ENCODE measurements at regions not wholly inside any gene's neighbourhood (a gene's known extent, or its start where the extent isn't known, plus 50 kb on each side); places are given as distances from the start of the nearest gene placed in this dataset.

DNA sequence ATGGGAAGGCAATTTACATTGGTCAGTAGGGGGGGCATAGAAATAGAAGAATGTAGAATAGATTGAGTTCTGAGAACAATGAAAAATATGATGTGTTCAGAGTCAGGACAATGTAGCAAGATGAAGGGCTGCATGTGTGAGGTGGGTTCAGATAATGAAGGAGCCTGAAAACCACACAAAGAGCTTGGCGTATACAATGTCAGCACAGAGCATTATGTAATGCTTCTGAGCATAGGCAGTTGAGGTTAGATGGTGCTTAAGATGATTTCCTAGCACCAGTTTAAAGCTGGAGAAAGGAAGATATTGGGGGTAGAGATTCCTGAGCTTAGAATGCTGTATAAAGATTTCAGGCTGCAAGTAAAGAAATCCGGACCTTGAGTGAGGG is 202.0 kb upstream of the SNX7 start:
- no peaks in the 10 kb centered on the region for H3K36me3 ChIP-seq (ENCODE audit: control insufficient read depth, insufficient read depth, low read length)
- WGBS, 2 experiments (ENCODE audit: insufficient coverage in 2 of 2), result 94 to 95% methylated on average over 2 of the region's 2 CpGs
- H3K4me1 ChIP-seq (ENCODE audit: control insufficient read depth, insufficient read depth, low read length, poor library complexity, severe bottlenecking), result no peaks in the 10 kb centered on the region
- no peak overlapping the region for H3K4me3 ChIP-seq (ENCODE audit: extremely low read depth, insufficient read depth, low read length, poor library complexity, severe bottlenecking)
- H3K27ac ChIP-seq (ENCODE audit: low read depth, low read length, severe bottlenecking), result no peak overlapping the region
- H3K9me3 ChIP-seq (ENCODE audit: control insufficient read depth, low read length), result no peaks in the 10 kb centered on the region

DNA sequence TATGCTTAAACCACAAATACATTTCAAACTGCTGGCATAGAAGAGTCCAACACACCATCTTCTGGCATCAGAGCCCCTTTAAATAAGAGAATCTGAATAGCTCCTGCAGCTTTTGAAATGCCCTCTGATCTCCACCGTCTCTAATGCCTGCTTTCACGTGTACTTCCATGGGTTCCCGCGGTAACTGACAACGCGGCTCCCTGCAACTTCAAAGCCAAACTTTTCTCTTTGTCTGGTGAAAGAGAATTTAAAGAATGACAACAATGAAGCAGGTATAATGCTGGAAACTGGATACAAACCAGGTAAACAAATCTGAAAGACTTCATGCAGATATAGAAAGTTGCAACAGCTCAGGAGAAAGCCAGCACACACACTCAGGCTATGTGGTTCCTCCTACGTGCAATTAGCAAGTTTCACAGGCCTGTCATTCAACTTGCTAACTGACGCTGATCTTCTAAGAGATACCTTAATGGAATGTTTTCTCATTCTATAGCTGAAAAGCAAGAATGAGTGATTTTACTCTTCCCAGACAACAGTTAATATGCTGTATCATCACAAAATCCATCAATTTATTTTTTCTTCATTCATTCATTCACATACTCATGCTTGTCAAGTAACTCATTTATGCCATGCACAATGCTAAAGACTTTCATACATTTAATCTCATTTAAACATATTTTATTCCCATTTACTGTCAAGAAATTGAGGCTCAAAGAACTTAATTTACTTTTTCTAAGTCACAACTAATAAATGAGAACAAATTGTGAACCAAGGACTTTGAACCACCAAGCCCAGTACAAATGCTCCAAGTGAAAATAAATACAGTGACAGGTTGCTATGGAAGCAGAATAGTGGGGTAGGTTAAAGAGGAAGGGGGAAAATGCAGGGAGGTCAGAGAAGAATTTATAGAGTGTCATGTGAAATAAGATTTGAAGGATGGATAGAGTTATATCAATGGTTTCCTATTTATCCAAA is 202.7 kb upstream of the SNX7 start:
- Histone ChIP-seq H3K4me1 (ENCODE audit: control insufficient read depth, insufficient read depth, low read length, poor library complexity, severe bottlenecking) (no peaks in the 10 kb centered on the region), H3K9me3 (ENCODE audit: control insufficient read depth, low read length) (no peaks in the 10 kb centered on the region), H3K27ac (ENCODE audit: low read depth, low read length, severe bottlenecking) (no peak overlapping the region), H3K36me3 (ENCODE audit: control insufficient read depth, insufficient read depth, low read length) (no peaks in the 10 kb centered on the region), H3K4me3 (ENCODE audit: extremely low read depth, insufficient read depth, low read length, poor library complexity, severe bottlenecking) (no peak overlapping the region)
- 26 to 32% methylated on average over 2 to 5 of the region's 8 CpGs for WGBS, 2 experiments (ENCODE audit: insufficient coverage in 2 of 2)

DNA sequence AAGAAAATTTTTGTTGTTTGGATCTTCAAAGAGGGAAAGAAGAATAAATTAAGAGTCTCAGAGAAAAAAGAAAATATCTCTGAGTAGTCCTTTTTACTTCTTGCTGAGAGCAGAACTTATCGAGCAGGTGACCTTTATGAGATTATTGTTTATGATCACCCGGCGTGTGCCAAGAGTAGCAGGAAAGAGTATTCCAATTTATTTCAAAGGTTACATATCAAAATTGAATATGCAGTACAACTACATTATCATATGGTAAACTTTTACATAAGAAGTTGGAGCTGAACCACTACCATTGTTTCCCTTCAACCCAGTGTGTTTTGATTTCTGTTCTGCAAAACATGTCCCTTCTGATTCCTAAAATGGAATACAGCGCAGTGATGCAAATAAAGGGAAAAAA is 204.3 kb upstream of the SNX7 start:
- Histone ChIP-seq H3K9me3 (ENCODE audit: control insufficient read depth, low read length) (no peaks in the 10 kb centered on the region), H3K36me3 (ENCODE audit: control insufficient read depth, insufficient read depth, low read length) (no peaks in the 10 kb centered on the region), H3K27ac (ENCODE audit: low read depth, low read length, severe bottlenecking) (no peak overlapping the region), H3K4me1 (ENCODE audit: control insufficient read depth, insufficient read depth, low read length, poor library complexity, severe bottlenecking) (no peaks in the 10 kb centered on the region), H3K4me3 (ENCODE audit: extremely low read depth, insufficient read depth, low read length, poor library complexity, severe bottlenecking) (no peak overlapping the region)
- 100% methylated on average over 1 of the region's 4 CpGs; no CpG with 5 or more reads in 1 of the 2 experiments for WGBS, 2 experiments (ENCODE audit: insufficient coverage in 2 of 2)

DNA sequence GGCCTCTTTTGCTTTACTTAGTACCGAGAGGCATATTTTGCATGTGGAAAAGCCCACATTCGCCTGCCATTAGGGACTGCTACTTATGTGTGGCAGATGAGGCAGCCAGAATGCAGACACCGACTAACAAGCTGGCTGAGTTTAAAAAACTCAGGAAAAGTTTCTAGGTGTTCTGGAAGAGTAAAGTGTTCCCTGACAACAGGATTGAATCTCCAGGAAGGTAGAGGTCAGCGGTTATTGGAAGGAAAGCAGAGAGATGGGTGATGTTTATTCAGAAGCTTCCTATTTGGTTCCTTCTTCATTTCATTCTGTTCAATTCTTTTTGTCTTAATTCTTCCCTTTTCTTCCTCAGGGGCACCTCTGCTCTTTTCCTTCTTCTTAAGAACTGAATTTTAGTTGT is 206.9 kb upstream of the SNX7 start:
- H3K4me3 ChIP-seq (ENCODE audit: extremely low read depth, insufficient read depth, low read length, poor library complexity, severe bottlenecking), result no peak overlapping the region
- no peaks in the 10 kb centered on the region for H3K9me3 ChIP-seq (ENCODE audit: control insufficient read depth, low read length)
- H3K4me1 ChIP-seq (ENCODE audit: control insufficient read depth, insufficient read depth, low read length, poor library complexity, severe bottlenecking), result no peaks in the 10 kb centered on the region
- 88 to 100% methylated on average over 2 to 3 of the region's 4 CpGs for WGBS, 2 experiments (ENCODE audit: insufficient coverage in 2 of 2)
- H3K27ac ChIP-seq (ENCODE audit: low read depth, low read length, severe bottlenecking), result no peak overlapping the region
- H3K36me3 ChIP-seq (ENCODE audit: control insufficient read depth, insufficient read depth, low read length), result no peaks in the 10 kb centered on the region

DNA sequence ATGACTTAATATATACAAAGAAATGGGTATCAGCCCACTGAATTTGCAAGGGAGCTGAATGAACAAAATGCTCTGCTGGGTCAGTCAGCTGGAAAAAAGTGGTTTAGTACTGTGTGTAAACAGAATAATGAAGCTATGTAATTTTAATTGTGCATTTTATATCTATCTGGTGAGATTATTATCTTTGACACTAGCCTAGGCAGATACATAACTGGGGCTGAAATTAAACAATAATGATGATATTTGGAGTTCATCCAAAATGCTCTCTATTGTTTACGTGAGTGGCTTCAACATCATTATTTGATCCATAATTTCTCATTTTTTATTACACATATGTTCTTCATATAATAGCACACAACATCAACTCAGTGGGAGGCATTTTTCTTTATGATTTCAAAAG is 208.5 kb upstream of the SNX7 start:
- no CpG with 5 or more reads among the region's 1 CpG for WGBS, 2 experiments (ENCODE audit: insufficient coverage in 2 of 2)
- no peak overlapping the region for H3K27ac ChIP-seq (ENCODE audit: low read depth, low read length, severe bottlenecking)
- H3K4me3 ChIP-seq (ENCODE audit: extremely low read depth, insufficient read depth, low read length, poor library complexity, severe bottlenecking), result no peak overlapping the region
- no peaks in the 10 kb centered on the region for H3K4me1 ChIP-seq (ENCODE audit: control insufficient read depth, insufficient read depth, low read length, poor library complexity, severe bottlenecking)
- H3K36me3 ChIP-seq (ENCODE audit: control insufficient read depth, insufficient read depth, low read length), result no peaks in the 10 kb centered on the region
- no peaks in the 10 kb centered on the region for H3K9me3 ChIP-seq (ENCODE audit: control insufficient read depth, low read length)

DNA sequence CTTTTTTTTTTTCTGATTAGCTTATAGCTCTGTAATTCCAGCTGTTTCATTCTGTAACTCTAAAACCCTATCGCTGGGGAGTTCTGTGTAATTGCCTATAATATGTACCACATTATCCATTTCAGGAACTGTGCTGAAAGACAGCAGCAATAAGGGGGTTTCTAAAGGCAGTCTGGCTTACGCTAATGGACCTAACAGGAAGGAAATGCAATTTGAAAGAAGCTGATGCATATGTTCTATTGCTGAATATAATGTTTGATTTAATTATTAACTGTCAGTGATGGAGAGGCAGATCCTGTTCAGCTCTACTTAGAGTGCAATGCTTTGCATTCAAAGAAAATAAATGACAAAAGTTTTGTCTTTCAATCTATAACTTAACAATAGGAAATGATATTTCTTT is 209.4 kb upstream of the SNX7 start:
- H3K27ac ChIP-seq (ENCODE audit: low read depth, low read length, severe bottlenecking), result no peak overlapping the region
- H3K4me1 ChIP-seq (ENCODE audit: control insufficient read depth, insufficient read depth, low read length, poor library complexity, severe bottlenecking), result no peaks in the 10 kb centered on the region
- H3K4me3 ChIP-seq (ENCODE audit: extremely low read depth, insufficient read depth, low read length, poor library complexity, severe bottlenecking), result no peak overlapping the region
- H3K9me3 ChIP-seq (ENCODE audit: control insufficient read depth, low read length), result no peaks in the 10 kb centered on the region
- no peaks in the 10 kb centered on the region for H3K36me3 ChIP-seq (ENCODE audit: control insufficient read depth, insufficient read depth, low read length)
- WGBS, 2 experiments (ENCODE audit: insufficient coverage in 2 of 2), result 100% methylated on average over 1 of the region's 2 CpGs

DNA sequence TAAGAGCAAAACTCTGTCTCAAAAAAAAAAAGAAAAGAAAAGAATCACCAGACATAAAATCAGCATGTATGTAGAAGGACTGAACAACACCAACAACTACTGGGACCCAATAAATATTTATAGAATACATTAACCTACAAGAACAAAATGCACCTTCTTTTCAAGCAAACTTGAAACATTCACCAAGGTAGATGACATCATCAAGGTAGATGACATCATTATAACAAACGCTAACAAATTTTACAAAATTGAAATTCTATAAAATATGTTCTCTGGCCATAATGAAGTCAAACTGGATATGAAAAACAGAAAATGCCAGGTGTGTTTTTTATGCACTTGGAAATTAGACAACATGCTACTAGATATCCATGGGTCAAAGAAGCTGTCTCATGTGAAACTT is 220.2 kb upstream of the SNX7 start:
- WGBS, 2 experiments (ENCODE audit: insufficient coverage in 2 of 2), result no CpG with 5 or more reads among the region's 1 CpG

DNA sequence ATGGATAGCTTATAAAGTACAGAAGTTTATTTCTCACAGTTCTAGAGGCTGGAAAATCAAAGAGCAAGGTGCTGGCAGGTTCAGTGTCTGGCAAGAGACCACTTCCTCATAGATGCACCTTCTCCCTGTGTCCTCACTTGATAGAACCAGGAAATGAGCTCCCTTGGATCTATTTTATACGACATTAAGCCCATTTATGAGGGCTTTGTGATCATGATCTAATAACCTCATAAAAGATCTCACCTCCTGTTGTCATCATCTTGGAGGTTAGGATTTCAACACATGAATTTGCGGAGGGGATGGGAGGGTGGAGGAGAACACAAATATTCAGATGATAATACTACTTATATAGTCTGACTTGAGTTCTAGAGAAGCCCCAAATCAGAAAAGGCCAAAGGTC is 222.1 kb upstream of the SNX7 start:
- Histone ChIP-seq H3K27ac (ENCODE audit: low read depth, low read length, severe bottlenecking) (no peak overlapping the region), H3K36me3 (ENCODE audit: control insufficient read depth, insufficient read depth, low read length) (no peaks in the 10 kb centered on the region), H3K9me3 (ENCODE audit: control insufficient read depth, low read length) (no peaks in the 10 kb centered on the region), H3K4me3 (ENCODE audit: extremely low read depth, insufficient read depth, low read length, poor library complexity, severe bottlenecking) (no peak overlapping the region), H3K4me1 (ENCODE audit: control insufficient read depth, insufficient read depth, low read length, poor library complexity, severe bottlenecking) (no peaks in the 10 kb centered on the region)
- WGBS, 2 experiments (ENCODE audit: insufficient coverage in 2 of 2), result no CpG with 5 or more reads among the region's 2 CpGs

More for the DNA sequence above, 220.2 kb upstream of the SNX7 start:
- H3K4me3 ChIP-seq (ENCODE audit: extremely low read depth, insufficient read depth, low read length, poor library complexity, severe bottlenecking), result no peak overlapping the region
- no peaks in the 10 kb centered on the region for H3K9me3 ChIP-seq (ENCODE audit: control insufficient read depth, low read length)
- H3K4me1 ChIP-seq (ENCODE audit: control insufficient read depth, insufficient read depth, low read length, poor library complexity, severe bottlenecking), result no peaks in the 10 kb centered on the region
- no peak overlapping the region for H3K27ac ChIP-seq (ENCODE audit: low read depth, low read length, severe bottlenecking)
- H3K36me3 ChIP-seq (ENCODE audit: control insufficient read depth, insufficient read depth, low read length), result no peaks in the 10 kb centered on the region

DNA sequence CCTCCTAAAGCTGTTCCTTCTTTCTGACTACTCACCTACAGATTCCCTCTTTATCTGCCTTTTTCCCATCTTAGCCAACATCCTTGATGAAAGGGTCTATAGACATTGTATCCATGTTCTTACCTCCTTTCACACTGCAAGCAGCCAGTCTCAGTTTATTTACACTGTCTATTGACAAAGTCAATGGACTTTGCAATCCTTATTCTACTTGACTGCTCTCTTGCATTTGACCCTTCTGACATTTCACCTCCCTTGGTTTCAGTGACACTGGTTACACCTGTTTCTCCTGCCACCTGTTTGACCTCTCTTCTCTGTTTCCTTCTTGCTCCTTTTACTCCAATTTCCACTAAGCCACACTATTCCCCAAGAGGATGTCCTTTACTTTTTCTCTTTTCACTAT is 224.0 kb upstream of the SNX7 start:
- Histone ChIP-seq H3K27ac (ENCODE audit: low read depth, low read length, severe bottlenecking) (no peak overlapping the region), H3K9me3 (ENCODE audit: control insufficient read depth, low read length) (no peaks in the 10 kb centered on the region), H3K4me3 (ENCODE audit: extremely low read depth, insufficient read depth, low read length, poor library complexity, severe bottlenecking) (no peak overlapping the region), H3K36me3 (ENCODE audit: control insufficient read depth, insufficient read depth, low read length) (no peaks in the 10 kb centered on the region), H3K4me1 (ENCODE audit: control insufficient read depth, insufficient read depth, low read length, poor library complexity, severe bottlenecking) (no peaks in the 10 kb centered on the region)

DNA sequence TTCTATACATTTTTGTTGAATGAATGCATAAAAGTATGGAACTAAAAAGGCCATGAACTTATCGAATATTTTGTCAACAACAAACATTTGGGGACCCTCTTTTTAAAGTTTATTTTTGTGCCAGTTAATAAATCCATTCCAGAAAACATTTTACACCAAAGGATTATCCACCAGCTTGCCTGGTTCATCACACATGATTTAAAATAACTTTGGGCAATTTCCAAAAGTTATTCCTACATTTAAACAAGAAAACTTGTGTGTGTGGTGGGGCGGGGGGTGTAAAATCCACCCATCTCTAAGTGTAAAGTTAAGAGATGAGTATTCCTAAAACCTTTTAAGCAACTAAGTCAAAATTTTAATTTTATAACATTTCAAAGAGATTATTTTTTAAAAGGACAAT is 224.5 kb upstream of the SNX7 start:
- no peaks in the 10 kb centered on the region for H3K4me1 ChIP-seq (ENCODE audit: control insufficient read depth, insufficient read depth, low read length, poor library complexity, severe bottlenecking)
- no CpG with 5 or more reads among the region's 2 CpGs for WGBS, 2 experiments (ENCODE audit: insufficient coverage in 2 of 2)
- no peaks in the 10 kb centered on the region for H3K9me3 ChIP-seq (ENCODE audit: control insufficient read depth, low read length)
- no peak overlapping the region for H3K27ac ChIP-seq (ENCODE audit: low read depth, low read length, severe bottlenecking)
- H3K4me3 ChIP-seq (ENCODE audit: extremely low read depth, insufficient read depth, low read length, poor library complexity, severe bottlenecking), result no peak overlapping the region
- no peaks in the 10 kb centered on the region for H3K36me3 ChIP-seq (ENCODE audit: control insufficient read depth, insufficient read depth, low read length)

DNA sequence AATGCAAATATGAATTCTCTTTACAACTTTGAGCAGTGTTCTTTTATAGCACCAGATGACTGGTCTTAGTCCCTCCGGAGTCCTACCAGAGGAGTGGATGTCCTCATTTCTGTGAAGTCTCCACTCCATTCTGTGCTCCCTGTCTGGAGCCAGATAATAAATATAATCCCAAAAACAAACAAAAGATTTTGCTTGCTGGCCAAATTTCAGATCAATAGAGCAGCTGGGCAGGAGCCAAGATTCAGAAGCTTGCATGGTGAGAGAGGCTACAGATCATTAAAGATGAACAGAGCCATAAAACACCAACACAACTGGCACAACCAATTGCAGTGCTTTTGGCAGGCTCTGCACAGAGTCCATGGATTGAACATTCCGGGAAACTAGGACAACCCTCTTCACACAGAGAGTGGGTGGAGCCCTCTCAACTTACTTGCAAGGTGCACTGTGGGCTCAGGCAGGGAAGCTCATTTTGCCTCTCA is 231.5 kb upstream of the SNX7 start:
- WGBS, 2 experiments (ENCODE audit: insufficient coverage in 2 of 2), result 71 to 83% methylated on average over 1 to 2 of the region's 2 CpGs
- Histone ChIP-seq H3K4me1 (ENCODE audit: control insufficient read depth, insufficient read depth, low read length, poor library complexity, severe bottlenecking) (no peaks in the 10 kb centered on the region), H3K9me3 (ENCODE audit: control insufficient read depth, low read length) (no peaks in the 10 kb centered on the region), H3K36me3 (ENCODE audit: control insufficient read depth, insufficient read depth, low read length) (no peaks in the 10 kb centered on the region), H3K27ac (ENCODE audit: low read depth, low read length, severe bottlenecking) (no peak overlapping the region), H3K4me3 (ENCODE audit: extremely low read depth, insufficient read depth, low read length, poor library complexity, severe bottlenecking) (no peak overlapping the region)
